ENCODE measurements at regions not wholly inside any gene's neighbourhood (a gene's known extent, or its start where the extent isn't known, plus 50 kb on each side); places are given as distances from the start of the nearest gene placed in this dataset.

DNA sequence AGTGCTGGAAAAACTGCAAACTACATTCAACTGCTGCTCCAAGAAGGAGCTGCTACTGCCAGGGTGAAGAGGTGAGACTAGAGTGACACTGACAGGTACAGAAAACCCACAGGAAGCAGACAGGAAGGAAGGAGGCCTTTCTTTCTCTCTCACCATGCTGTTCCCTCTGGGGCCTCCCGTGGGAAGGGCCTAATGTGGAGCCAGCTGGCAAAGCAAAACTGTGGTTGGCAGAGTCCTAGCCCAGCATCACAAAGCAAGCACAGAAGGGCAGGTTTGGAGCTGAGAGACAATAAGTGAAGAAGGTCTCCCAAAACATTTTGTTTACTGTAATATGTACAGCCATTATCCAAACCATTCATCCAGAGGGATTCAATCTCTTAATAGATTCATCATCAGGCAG lies 122.5 kb upstream of the MAX start:
- no peak for DNase-seq (ENCODE audit: low read depth)

DNA sequence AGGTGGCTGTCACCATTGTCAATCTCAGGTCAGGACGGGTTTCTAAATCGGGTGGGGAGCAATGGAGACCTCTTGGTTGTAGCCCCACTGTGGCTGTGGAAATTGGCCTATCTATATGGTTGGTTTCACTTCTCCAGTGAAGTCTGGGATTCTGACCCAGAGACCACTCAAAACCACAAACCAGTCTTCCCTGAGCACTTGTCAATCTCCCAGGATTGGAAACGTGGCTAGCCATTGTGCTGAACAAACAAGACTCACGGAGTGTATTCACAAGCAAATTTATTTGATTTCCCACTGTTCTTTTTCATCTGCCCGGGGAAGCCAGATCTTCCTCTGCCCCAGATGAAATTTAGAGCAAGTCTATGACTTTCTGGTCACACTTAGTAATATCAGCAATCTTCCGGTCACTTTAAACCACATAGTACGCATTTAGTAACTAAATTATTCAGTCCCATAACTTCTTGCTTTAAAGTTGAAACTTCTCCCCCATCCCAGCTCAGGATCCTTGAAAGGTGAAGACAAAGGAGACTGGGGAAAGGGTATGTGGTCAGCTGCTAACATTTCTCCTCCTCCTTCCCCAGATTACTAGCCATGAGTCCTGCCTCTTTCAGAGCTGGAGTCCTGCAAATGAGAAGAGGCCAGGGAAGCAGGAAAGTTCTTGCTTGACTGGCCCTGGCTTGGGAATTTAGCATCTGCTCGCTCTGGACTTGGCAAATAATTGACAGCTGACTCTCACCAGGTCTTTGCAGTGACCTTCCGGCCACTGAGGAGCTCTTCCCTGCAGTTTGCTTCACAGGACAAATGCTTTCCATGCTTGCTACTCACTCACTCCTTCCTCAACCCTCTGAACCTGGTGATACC lies 123.2 kb upstream of the MAX start:
- no peak for DNase-seq (ENCODE audit: low read depth)

DNA sequence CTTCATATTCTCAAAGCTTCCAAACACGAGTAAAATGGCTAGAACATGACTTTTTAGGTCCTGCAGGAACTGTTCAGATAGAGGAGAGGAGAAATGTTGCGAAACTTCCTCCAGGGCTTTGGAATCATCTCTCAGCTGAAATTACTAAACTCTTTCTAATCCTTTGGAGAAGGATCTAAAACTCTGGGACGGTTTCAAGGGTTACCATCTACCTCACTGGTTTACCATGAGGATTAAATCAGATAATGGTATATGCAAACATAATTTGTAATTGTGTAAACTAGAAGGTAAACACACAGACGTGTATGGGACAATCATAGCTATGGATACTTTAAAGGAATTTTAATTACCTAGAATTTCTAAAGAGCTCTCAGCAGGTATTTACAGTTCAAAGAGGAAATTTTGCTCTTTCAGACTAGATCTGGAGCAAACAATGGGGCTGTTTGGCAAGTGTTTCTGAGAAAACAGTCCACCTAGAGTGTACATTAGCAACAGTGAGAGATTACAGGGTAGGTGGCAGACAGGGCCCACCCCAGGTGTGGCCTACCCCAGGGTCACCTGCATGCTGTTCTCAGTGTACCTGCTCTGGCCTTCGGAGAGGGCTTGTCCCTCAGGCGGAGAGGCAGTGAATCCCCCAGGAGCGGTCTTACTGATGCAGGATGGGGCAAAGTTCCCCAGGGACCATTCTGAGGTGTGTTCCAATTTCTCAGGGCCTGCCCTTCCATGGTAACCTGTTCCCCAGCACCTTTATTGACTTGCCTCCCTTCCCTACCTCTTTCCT lies 124.7 kb upstream of the MAX start:
- no peak for DNase-seq (ENCODE audit: low read depth)

DNA sequence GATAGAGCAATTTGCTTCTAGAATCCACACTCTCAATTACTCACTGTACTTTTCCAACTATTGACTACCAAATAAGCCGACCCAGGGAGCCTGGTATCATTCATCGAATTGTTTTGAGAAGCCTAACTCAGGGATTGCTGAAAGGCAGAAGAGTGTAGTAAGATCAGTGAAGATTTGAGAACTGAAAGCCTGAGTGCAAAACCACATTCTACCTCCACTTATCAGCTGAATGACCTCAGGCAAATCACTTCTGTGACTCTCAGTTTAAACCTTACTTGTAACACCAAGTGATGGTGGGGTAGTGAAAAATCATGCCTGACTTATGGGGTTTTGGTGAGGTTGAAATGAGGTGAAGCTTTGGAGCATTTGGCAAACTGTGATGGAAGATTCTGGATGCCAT lies 126.1 kb upstream of the MAX start:
- DNase-seq (ENCODE audit: low read depth), result no peak

DNA sequence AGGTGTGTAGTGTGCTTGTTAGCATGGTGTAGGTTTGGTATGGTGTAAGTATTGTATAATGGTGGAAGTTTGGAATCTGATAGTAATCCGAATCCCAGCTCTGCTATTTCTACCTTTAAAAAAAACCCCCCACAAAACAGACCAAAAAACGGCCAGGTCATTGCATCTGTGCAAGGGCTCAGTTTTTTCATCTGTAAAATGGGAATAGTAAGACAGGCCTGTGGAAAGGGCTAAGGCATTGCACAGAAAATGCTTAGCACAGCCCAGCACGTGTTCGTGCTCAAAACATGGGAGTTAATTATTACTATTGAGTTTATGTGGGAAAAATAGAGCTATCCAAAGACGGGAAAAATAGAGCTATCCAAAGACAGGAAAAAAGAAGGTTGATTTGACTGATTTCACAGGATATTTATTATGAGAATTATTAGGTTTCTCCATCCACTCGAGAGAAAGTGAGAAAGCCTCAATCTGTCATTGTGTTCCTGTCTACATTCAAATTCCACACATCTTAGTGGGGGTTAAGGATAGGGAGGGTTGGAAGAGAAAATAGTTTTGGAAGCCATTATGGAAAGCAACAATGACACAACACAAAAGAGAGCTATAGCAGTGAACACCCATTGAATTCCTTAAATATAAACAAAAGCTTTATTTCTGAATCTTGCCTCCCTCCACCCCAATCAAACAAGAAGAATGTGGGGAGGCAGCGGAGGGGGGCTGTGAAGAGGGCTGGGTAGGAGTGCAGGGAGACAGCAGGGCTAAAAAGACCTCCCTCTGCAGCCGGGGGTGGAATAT lies 126.8 kb upstream of the MAX start:
- DNase-seq (ENCODE audit: low read depth), result no peak

DNA sequence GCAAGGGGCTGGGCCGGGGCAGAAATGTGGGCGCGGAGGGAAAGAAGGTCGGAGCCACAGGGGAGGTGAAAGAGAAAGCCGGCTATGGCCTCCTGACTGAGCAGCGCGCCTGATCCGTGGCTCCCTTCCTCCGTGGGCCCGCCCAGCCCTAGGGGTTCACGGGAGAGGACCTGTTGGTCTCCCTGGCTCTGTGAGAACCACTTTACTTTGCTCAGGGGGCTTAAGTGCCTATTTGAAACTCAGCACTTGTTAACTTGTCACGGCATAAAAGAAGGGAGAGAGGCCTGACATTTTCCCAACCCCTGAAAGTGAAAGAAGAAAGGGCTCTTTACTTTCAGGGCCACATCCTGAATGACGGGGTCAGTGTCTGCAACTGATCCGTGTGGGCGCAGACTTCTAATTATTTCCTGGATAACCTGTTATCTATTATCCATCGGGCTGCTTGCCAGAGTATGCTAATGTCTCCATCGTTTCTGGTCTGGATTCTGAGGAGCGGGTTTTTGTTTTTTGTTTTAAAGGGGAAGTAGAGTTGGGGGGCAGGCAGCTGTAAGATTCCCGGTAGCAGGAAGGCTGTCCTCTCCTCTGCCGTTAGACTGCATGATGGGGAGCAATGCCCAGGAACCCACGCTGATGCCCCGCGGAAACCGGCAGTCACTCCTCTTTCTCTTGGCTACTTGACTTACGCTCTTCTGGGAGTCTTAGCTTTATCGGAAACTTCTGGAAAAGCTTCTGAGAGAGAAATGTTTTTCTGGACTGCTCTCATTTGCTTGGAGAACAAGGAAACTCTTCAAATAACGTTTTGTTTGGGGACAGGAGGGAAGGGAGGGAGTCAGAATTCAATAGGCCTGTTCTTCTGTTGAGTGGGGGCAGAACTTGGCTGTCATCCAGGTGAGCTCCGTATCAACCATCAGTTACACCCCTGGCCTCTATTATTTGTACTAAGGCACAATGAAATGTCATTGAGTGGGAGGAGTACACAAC lies 127.7 kb upstream of the MAX start:
- no peak for DNase-seq (ENCODE audit: low read depth)

DNA sequence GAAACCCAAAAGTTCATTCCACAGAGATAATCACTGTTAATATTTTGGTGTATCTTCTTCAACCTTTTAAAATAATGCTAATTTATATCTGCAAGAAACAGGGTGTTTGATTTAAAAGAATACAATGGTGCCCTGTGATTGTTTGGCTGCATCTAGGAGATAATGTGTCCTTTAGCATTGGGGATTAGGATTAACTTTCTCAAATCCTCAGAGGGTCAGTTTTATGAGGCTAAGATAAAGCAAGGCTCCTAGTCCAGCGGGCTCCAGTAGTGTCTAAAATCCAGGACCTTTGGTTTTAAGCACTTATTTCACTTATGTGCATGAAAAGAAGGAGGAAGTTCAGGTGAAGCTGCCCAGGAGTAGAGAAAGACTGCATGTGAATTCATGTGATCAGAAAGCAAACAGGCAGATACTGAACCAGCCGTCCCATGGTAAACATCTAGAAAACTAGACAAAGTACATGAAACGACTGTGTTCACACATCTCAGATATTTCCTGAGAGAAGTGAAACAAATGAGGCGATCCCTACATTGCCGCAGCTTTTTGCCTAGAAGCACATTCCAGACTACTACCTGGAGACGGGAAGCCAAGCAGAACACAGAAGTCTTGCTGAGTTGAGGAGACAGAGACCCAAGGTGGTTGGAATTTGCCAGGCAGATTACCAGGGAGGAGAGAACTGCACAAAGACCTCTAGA lies 129.1 kb upstream of the MAX start:
- DNase-seq (ENCODE audit: low read depth), result no peak

DNA sequence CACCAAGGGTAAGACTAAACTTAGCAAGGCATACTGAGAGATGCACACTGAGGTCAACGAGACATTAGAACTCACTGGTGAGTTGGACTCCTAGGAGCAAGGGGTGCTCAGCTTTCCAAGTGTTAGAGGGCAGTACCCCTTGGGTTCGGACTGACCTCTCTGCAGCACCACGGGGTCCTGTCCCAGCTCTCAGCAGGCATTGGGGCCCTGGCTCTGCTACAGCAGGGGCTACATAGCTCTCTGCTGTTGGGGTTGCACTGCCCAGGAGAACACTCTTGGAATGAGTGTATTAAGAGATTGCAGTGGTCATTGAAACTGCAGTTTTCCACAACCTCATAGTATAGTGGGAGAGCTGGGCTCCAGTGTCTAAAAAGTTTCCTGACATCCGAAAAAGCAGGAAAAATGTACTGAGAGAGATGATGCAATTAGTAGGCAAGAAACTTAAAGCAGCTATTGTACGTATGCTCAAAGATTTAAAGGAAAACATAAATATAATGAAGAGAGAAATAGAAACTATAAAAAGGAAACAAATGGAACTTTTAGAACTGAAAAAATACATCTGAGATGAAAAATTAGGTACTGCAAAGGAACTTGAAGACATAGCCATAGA lies 132.5 kb upstream of the MAX start:
- no peak for DNase-seq (ENCODE audit: low read depth)

DNA sequence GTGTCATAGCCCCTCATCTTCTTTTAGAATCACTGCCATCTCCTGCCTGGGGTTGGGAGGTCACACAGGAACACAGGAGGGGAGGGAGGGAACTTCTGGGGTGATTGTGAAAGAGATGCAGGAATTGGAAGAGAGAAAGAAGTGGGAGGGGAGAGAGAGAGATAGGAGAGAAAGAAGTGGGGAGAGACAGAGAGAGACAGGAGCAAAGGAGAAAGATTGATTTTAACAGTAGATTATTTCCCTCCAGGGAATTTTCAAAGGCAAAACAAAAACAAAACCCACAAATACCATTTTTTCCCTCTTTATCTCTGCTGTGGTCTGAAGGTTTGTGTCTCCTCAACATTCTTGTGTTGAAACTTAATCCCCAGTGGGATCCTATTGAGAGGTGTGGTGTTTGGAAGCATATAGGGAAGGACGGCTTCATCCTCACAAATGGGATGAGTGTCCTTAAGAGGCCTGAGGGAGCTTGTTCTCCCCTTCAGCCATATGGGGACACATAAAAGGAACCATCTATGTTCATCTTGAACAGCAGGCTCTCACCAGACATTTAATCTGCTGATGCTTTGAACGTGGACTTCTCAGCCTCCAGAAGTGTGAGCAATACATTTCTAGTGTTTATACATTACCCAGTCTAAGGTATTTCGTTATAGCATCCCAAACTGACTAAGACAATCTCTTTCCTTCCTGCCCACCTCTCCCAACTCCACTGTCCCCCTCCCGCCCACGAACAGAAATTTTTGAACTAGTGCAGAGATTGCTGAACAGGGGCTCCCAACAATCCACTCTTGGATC lies 134.9 kb upstream of the MAX start:
- DNase-seq (ENCODE audit: low read depth), result no peak

DNA sequence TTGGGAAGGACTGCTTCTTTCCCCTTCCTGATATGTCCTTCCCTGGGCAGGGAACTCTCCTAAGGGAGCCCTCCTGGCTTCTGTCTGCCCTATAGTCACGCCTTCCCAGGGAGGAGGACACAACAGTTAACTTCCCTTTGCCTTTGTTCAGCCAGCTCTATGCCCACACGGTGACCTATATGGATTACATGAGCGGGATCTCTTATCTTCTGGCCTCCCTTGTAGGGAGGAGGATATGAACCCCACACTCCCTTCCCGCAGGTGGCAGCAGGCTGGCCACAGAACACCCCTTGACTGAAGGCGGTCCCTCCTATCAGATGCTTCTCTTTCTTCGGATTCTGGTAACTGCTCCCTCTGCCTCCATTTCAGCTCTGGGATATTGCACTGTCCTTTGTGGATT lies 135.6 kb upstream of the MAX start:
- DNase-seq (ENCODE audit: low read depth), result no peak

DNA sequence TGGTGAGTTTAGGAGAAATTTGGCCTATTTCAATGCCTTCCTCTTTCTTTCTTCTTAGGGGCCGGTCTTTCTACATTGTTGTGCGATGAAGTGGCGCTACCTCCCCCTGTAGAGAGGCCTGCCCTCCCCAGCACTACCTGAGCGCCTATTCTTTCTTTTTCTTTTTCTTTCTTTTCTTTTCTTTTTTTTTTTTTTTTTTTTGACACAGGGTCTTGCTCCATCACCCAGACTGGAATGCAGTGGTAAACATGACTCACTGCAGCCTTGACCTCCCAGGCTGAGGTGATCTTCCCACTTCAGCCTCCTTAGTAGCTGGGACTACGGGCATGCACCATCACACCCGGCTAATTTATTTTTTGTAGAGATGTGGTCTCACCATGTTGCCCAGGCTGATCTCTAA lies 136.1 kb upstream of the MAX start:
- DNase-seq (ENCODE audit: low read depth), result peak; percentile 75

DNA sequence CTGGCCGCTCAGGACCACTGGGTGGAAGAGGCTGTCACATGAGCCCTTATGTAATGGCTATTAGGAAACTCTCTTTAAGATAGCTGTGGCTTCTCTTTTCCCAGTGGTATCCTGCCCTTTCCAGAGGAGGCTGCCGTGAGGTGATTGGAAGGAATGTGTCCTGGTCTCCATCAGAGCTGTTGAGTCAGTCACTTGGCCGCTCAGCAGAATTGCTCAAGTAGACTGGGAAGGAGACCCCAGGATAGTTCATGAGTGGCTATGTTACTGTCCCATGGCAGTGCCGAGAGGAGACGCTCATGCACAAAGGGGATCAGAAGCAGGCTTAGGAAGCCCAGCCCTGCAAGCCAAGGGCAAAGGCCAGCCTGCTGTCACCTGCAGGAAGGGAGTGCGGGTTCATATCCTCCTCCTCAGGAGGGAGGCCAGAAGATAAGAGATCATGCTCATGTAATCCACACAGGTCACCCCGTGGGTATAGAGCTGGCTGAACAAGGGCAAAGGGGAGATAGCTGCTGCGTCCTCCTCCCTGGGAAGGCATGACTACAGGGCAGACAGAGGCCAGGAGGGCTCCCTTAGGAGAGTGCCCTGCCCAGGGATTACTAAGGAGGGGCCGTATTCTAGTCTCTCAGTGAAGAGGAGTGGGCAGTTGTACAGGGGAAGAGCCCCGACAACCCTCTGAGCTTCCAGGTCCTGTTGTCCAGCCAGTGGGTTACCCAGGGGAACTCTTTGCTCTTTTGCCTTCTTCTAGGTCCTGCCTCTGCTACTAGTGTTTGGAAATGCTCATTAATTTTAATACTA lies 137.0 kb upstream of the MAX start:
- DNase-seq (ENCODE audit: low read depth), result no peak

DNA sequence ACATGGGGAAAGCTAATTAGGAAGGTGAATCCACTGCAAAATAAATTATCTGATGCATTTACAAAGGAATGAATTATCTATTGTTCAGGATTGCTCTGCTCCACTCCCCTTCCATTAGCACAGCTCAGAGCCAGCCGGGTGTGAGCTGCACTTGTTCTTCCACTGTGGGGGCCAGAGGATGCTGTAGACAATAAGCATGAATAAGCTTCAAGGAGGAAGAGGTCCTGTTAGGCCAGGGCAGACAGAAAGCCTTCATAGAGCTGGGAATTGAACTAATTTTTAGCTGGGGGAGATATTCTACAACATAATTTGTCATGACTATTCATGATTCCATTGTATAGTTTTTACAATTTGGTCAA lies 137.6 kb upstream of the MAX start:
- no peak for DNase-seq (ENCODE audit: low read depth)

DNA sequence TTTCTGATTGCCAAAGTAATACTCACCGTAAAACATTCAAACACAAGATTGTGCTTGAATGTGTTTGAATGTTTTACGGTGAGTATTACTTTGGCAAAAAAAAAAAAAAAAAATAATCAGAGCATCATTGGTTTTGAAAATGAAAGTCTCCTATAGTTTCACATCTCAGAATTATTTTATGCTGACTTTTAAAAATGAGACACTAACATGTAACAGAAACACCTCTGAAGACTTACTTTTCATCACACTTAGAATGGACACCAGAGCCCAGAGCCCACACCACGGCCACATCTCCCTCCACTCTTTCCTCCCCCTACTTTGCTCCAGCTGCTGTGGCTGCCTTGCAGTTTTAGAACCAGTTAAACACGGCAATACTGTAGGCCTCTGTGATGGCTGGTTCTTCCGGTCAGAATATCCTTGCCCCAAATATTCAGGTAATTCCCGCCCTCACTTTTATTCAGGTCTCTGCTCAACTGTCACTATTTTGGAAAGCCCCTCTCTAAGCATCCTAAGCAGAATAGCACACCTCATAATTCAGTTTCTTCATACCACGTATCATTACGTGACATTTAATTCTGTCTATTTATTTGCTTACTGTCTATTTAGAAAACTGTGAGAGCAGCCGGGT lies 138.9 kb upstream of the MAX start:
- DNase-seq (ENCODE audit: low read depth), result no peak

DNA sequence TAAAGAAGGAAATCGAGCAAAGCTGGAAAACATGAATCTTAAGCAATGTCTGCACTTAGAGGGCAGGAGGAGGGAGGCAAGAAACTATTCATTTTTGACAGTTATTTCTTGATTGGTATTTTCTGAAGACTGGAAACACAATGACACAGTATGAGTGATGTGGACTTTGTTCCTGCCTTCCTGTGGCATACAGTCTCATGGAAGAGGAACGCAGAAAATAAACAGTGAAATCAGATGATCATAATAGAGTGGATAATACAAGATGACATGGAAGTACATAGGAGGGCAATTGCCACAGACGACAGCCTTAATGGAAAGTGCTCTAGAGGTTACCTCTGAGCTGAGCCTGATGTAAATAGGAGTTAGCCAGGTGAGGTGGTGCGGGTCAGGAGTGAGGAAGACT lies 140.4 kb upstream of the MAX start:
- DNase-seq (ENCODE audit: low read depth), result no peak

DNA sequence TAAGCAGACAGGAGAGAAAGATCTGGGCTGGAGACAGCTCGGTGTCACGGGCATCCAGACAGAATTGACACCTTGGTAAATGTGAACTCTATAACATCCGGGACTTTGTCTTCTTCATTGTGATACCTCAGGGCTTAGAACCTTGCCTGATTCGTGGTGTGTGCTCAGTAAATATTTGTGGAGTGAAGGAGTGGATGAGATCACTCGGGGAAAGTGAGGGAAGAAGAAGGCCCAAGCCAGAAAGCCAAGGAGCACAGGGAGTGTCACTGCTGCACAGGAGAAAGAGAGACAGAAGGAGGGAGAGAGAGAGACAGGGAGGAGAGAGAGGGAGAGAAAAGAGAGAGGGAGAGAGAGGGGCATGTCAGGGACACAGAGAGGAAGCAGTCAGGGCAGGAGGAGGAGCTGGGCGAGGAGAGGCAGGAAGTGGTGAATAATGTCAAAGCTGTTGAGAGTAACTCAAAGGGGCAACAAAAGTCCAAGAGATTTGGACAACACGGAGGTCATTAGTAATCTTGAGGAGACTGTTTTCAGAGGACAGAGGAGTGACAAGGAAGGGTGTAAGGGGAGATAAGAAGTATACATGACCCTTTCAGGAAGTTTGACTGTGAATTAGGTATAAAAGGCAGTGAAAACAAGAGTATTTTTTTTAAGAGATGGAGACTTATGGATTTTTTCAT lies 141.6 kb upstream of the MAX start:
- DNase-seq (ENCODE audit: low read depth), result no peak

DNA sequence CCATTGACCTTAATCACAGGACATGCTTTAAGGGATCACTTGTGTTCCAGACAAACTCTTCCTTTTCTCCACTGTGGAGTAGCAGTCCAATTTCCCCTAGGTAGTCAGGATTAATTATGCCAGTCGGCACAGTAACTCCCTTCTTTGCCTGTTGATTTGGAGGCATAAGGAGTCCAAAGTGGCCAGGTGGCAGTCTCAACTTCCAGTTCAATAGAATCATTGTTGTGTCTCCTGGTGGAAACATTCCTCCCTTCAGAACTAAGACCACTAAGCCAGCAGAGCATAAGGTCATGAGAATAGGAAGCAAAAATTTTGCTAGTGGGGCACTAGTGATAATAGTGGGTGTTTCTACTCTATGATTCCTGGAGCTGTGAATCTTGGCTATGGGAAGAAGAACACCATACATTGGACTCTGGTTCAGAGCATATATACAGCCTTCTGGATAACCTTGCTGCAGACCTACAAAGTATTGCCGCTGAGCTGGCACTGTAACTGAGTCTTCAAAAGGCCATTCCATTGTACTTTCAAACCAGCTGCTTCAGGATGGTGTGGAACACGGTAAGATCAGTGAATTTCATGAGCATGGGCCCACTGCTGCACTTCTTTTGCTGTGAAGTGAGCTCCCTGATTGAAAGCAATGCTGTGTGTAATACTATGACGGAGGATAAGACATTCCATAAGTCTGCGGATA lies 147.3 kb upstream of the MAX start:
- DNase-seq (ENCODE audit: low read depth), result no peak
